Chondrocyte (in vitro differentiated cells): ENCODE measurements at regions not wholly inside any gene's neighbourhood (a gene's known extent, or its start where the extent isn't known, plus 50 kb on each side); places are given as distances from the start of the nearest gene placed in this dataset.

Experiments
- DNase-seq: peaks from one replicate; pipeline ENCODE4 v3.0.0; 2021; ENCODE audit warnings: mixed read lengths, low spot score
- H3K27ac Mint-ChIP-seq: one replicate; pipeline ENCODE4 v1.8.0; 2021; ENCODE audit warnings: mild to moderate bottlenecking, moderate library complexity, mixed read lengths; ENCODE audit not compliant: unreplicated experiment
- H3K27me3 Mint-ChIP-seq: 2 replicates; pipeline ENCODE4 v1.8.0; 2021; ENCODE audit warnings: low read depth, mixed read lengths
- H3K36me3 Mint-ChIP-seq: 2 replicates; pipeline ENCODE4 v1.8.0; 2021; ENCODE audit warnings: low read depth, mixed read lengths
- H3K4me1 Mint-ChIP-seq: 2 replicates; pipeline ENCODE4 v1.8.0; 2021; ENCODE audit warnings: low read depth, mild to moderate bottlenecking, mixed read lengths
- H3K4me3 Mint-ChIP-seq: one replicate; pipeline ENCODE4 v1.8.0; 2021; ENCODE audit warnings: mild to moderate bottlenecking, moderate library complexity, mixed read lengths; ENCODE audit not compliant: unreplicated experiment
- H3K9me3 Mint-ChIP-seq: 2 replicates; pipeline ENCODE4 v1.8.0; 2021; ENCODE audit warnings: low read depth, mixed read lengths
- CTCF ChIP-seq: fragments of 200-600 bp; sonication (generic); IDR thresholded peaks from 2 replicates; pipeline ENCODE4 v1.5.0; 2021; ENCODE audit warnings: antibody characterized with exemption, mild to moderate bottlenecking, moderate library complexity

GRCh38 chr10:84997870-84998269, 669.5 kb downstream of the CCSER2 start:
- Mint-ChIP-seq H3K27ac (no peak overlapping the region), H3K9me3 (peaks cover 5% of the 10 kb centered on the region), H3K27me3 (no peaks in the 10 kb centered on the region), H3K36me3 (no peaks in the 10 kb centered on the region), H3K4me1 (no peaks in the 10 kb centered on the region), H3K4me3 (no peak overlapping the region)
- no peak for DNase-seq
- no peak for TF ChIP-seq CTCF

DNA sequence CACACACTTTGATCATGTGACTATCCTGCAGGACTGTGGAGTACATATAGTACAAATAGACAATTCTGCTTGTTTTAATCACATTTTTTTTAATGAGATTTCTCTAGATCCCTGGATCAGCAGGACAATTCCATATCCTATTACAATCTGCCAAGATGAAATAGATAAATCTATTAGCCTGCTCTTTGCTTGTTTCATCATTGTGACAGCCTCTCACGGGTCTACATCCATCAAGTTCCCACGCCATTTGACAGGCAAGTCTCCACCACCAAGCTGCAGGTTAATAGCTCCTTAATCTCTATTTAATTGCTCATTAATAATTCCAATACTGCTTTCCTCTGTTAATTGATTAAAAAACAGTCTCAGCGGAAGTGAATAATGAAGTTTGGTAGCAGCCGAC, 671.5 kb downstream of the CCSER2 start:
- peaks cover 4% of the 10 kb centered on the region for H3K27me3 Mint-ChIP-seq
- no peaks in the 10 kb centered on the region for H3K36me3 Mint-ChIP-seq
- no peak for TF ChIP-seq CTCF
- DNase-seq, result no peak
- no peak overlapping the region for H3K27ac Mint-ChIP-seq
- peaks cover 2% of the 10 kb centered on the region for H3K9me3 Mint-ChIP-seq
- H3K4me3 Mint-ChIP-seq, result no peak overlapping the region
- H3K4me1 Mint-ChIP-seq, result no peaks in the 10 kb centered on the region

DNA sequence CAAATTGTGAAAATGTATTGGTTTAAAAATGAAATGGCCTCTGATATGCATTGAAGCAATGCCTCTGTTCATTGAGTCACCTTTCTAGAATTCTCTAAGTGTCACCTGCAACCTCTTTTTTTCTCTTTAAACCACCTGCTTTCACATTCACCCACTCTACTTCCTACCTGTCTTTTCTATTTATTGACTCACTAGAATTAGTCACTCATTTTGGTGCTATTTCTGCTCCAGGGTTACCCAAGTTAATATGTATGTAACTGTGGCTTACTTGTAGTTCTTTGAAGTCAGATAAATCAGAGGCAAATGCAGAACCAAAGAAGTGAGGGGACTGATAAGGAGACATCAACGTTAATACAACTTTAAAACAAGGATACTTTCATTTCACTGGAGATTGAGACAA, 674.7 kb downstream of the CCSER2 start:
- no peaks in the 10 kb centered on the region for H3K9me3 Mint-ChIP-seq
- no peak overlapping the region for H3K27ac Mint-ChIP-seq
- no peaks in the 10 kb centered on the region for H3K36me3 Mint-ChIP-seq
- no peak for DNase-seq
- no peak for TF ChIP-seq CTCF
- H3K4me1 Mint-ChIP-seq, result no peaks in the 10 kb centered on the region
- peaks cover 5% of the 10 kb centered on the region for H3K27me3 Mint-ChIP-seq
- H3K4me3 Mint-ChIP-seq, result no peak overlapping the region

DNA sequence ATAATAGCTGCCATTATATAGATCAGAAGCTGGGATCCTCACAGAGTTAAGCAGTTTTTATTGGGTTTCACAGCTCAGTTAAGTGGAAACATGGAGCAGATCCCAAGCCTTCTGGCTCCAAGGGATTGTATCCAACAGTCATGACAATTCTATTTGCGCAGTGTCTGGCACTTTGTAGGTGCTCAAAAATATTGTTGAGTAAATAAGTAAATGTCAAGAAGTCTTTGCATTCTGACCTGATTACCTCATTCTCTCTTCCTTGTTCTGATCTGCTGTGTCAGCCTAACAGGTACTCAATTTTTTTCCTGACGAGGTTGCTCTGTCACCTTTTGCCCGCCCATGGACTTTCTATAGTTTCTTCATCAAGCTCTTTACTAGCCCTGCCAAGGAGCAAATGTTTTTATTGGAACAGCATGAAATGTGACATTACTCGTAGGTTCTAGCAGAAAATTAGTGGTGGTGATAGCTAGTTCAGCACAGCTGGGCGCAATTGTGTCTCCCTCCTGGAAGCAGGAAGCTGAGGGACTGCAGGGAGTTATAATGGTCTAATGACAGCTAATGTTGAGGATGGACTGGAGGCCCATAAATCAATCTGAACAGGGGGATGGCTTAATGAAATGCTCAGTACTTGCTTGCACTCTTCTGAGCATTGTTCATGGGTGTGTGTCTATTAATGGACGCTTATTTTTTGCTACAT, 680.2 kb downstream of the CCSER2 start:
- DNase-seq, result no peak
- Mint-ChIP-seq H3K27me3 (peaks cover 1% of the 10 kb centered on the region), H3K9me3 (no peaks in the 10 kb centered on the region), H3K4me1 (no peaks in the 10 kb centered on the region), H3K4me3 (no peak overlapping the region), H3K36me3 (no peaks in the 10 kb centered on the region), H3K27ac (no peak overlapping the region)
- no peak for TF ChIP-seq CTCF

DNA sequence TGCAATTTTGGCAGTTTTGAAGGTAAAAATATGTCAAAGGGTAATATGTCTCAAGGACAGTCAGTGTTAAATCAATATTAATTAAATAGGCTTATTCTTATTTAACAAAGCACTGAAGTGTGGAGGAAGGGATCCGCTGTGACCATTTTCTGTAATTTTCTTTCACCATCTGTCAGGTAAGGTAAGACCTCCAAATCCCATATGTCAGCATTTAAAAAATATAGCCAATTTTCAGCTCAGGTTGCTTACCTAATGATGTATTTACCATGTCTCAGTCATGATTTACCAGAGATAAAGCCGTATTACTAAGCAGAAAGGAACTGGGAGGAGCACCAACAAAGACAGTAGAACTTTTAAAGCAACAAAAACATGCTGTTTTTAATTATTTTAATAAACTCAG, 683.9 kb downstream of the CCSER2 start:
- TF ChIP-seq CTCF, result no peak
- H3K4me3 Mint-ChIP-seq, result no peak overlapping the region

More for the DNA sequence above, 683.9 kb downstream of the CCSER2 start:
- Mint-ChIP-seq H3K9me3 (no peaks in the 10 kb centered on the region), H3K27ac (no peak overlapping the region), H3K4me1 (no peaks in the 10 kb centered on the region), H3K36me3 (no peaks in the 10 kb centered on the region), H3K27me3 (no peaks in the 10 kb centered on the region)
- no peak for DNase-seq
